GM19351 (cell line): ENCODE measurements at regions not wholly inside any gene's neighbourhood (a gene's known extent, or its start where the extent isn't known, plus 50 kb on each side); places are given as distances from the start of the nearest gene placed in this dataset.

Experiments used
- ATAC-seq: cut with Tn5 transposase; IDR thresholded peaks from one replicate; pipeline ENCODE4 v1.9.1; 2021; ENCODE audit warnings: mild to moderate bottlenecking, moderate library complexity; ENCODE audit not compliant: unreplicated experiment

- ATAC-seq = no peak
These were observed 200.9 kb downstream of the LTN1 start for GRCh38 chr21:28791595-28792282.

- ATAC-seq = no peak
These were observed 202.3 kb downstream of the LTN1 start for GRCh38 chr21:28790335-28790734.

- no peak for ATAC-seq
These were observed 203.2 kb downstream of the LTN1 start for GRCh38 chr21:28789523-28789922.

- ATAC-seq = no peak
These were observed 204.6 kb downstream of the LTN1 start for GRCh38 chr21:28788030-28788429.

GRCh38 chr21:28783641-28784185, 209.0 kb downstream of the LTN1 start:
- no peak for ATAC-seq

- peak; percentile 83 for ATAC-seq
These were observed 210.9 kb downstream of the LTN1 start for GRCh38 chr21:28781602-28782276.

- no peak for ATAC-seq
These were observed 212.8 kb downstream of the LTN1 start for GRCh38 chr21:28779914-28780313.

- ATAC-seq = peak; percentile 61
These were observed 216.4 kb downstream of the LTN1 start for GRCh38 chr21:28776251-28776650.

- no peak for ATAC-seq
These were observed 217.6 kb downstream of the LTN1 start for GRCh38 chr21:28775071-28775470.

GRCh38 chr21:28773036-28773435, 219.6 kb downstream of the LTN1 start:
- ATAC-seq = no peak

- no peak for ATAC-seq
These were observed 220.7 kb downstream of the LTN1 start for GRCh38 chr21:28771790-28772501.

GRCh38 chr21:28770867-28771661, 221.6 kb downstream of the LTN1 start:
- ATAC-seq = no peak

- ATAC-seq = no peak
These were observed 223.0 kb downstream of the LTN1 start for GRCh38 chr21:28769683-28770082.

GRCh38 chr21:28768753-28769152, 223.9 kb downstream of the LTN1 start:
- ATAC-seq = no peak

- ATAC-seq = no peak
These were observed 225.2 kb downstream of the LTN1 start for GRCh38 chr21:28767523-28767922.

GRCh38 chr21:28763809-28764418, 228.8 kb downstream of the LTN1 start:
- ATAC-seq = no peak

- no peak for ATAC-seq
These were observed 230.3 kb downstream of the LTN1 start for GRCh38 chr21:28762357-28762735.

GRCh38 chr21:28761674-28762356, 230.9 kb downstream of the LTN1 start:
- no peak for ATAC-seq

GRCh38 chr21:28758883-28759242, 233.8 kb downstream of the LTN1 start:
- no peak for ATAC-seq
